ENCODE measurements at regions not wholly inside any gene's neighbourhood (a gene's known extent, or its start where the extent isn't known, plus 50 kb on each side); places are given as distances from the start of the nearest gene placed in this dataset.

- TF ChIP-seq CTCF (IDR thresholded peaks at IDR 0.05; ENCODE audit: low read depth, low read length, missing control alignments): no peak
- no peak for DNase-seq (ENCODE audit: low read depth)
Observed at GRCh38 chr10:10385831-10386230, 631.8 kb upstream of the CELF2 start.

DNA sequence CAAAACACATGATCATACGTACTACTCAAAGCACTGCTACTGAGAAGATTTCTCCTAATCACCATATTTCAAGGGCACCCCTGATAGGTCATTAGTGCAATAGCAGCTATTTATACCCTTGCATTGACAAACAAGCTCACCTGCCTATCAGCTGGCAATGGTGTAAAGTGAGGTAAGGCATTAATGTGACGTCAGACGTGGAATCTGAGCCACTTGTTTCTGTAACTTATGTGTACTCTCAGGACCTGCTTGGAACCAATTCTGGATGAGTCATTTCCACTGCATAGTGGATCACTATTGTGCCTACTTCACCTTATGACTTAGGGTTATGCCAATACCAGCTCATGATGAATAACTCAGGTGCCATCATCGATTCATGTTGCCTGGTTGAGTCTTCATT, 628.5 kb upstream of the CELF2 start:
- no peak for TF ChIP-seq CTCF (IDR thresholded peaks at IDR 0.05; ENCODE audit: low read depth, low read length, missing control alignments)
- H3K4me3 ChIP-seq (ENCODE audit: low read depth, low read length): no peak overlapping the region
- no peak for DNase-seq (ENCODE audit: low read depth)

More at GRCh38 chr10:10385831-10386230, 631.8 kb upstream of the CELF2 start:
- H3K4me3 ChIP-seq (ENCODE audit: low read depth, low read length): no peak overlapping the region

DNA sequence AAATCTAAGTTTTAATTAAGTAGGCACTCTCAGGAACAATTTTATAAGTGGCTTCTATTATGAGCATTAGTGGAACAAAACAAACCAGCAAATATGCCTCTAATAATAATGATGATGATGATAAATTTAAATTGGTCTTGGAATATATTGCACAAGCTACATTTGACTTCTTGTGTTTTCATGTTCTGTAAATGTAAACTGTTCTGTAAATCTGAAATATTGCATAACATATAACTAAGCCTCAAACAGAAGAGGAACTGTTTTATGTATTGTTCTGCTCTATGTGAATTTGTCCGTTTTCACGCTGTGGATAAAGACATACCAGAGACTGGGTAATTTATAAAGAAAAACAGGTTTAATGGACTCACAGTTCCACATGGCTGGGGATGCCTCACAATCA, 625.2 kb upstream of the CELF2 start:
- DNase-seq (ENCODE audit: low read depth): no peak
- TF ChIP-seq CTCF (IDR thresholded peaks at IDR 0.05; ENCODE audit: low read depth, low read length, missing control alignments): no peak
- H3K4me3 ChIP-seq (ENCODE audit: low read depth, low read length): no peak overlapping the region

DNA sequence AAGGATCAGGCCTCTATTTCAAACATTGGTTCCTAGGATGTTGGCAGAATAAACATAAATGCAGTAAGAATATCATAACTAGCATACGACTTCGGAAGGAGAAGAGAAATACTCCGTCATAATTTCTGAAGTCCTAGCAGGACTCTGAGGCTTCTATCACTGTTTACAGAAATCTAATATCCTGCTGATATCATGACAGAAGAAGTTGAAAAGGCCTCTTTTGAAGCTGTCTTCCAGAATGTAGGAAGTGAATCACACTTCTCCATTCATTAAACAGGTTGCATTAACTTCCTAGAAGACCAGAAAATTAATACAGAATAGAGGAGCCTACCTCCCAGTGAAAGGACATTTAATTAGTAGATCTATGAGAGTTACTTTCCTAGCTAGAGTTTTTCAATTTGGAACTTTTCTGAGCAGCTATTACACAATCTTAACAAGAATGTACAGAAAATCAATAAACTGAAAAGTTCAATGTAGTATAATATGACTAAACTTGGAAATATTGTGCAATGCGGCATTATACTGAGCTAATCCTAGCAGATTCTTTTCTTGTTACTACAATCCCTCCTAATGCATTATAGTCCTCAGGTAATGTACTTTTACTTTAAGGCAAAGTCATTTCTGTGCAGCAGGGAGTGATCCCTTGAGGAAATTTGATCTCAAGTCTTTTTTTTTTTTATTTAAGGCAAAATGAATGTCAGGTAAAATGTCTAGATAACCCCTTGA, 622.6 kb upstream of the CELF2 start:
- no peak for TF ChIP-seq CTCF (IDR thresholded peaks at IDR 0.05; ENCODE audit: low read depth, low read length, missing control alignments)
- no peak overlapping the region for H3K4me3 ChIP-seq (ENCODE audit: low read depth, low read length)
- no peak for DNase-seq (ENCODE audit: low read depth)

DNA sequence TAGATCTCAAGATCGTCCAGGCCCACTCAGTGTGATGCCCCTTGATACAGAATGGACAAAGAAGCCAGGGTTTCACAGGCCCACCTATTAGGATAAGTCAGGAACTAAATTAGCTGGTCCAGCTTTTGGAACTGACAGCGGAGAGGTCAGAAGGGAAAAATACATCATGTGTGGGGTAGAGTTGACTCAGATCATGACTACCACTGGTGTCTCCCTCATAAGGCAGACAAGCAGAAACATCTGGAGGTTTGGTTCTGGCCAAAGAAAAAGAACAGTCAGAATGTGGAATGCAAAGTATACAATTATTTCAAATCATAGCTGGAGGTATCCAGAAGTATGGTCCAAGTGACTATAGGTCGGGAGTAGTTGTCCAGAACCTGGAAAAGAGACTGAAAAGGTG, 621.1 kb upstream of the CELF2 start:
- DNase-seq (ENCODE audit: low read depth): no peak
- no peak overlapping the region for H3K4me3 ChIP-seq (ENCODE audit: low read depth, low read length)
- TF ChIP-seq CTCF (IDR thresholded peaks at IDR 0.05; ENCODE audit: low read depth, low read length, missing control alignments): no peak

DNA sequence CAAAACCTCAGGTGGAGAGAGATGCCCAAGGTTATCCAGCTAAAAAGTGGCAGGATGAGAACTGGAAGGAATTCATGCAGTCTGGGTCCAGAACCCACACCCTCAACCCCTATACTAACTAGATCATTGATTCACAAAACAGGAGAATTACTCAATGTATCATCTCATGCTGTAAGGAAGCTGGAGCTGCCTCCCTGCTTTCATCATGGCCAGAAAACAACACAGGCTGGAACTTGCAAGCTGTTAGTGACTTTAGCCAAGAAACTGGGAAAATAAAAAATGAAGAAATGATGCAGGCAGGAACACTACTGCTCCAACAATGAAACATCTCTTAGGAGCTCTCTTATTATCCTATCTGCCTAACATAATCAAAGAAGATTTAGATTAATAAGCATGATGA, 619.8 kb upstream of the CELF2 start:
- no peak for DNase-seq (ENCODE audit: low read depth)
- TF ChIP-seq CTCF (IDR thresholded peaks at IDR 0.05; ENCODE audit: low read depth, low read length, missing control alignments): no peak
- no peak overlapping the region for H3K4me3 ChIP-seq (ENCODE audit: low read depth, low read length)

DNA sequence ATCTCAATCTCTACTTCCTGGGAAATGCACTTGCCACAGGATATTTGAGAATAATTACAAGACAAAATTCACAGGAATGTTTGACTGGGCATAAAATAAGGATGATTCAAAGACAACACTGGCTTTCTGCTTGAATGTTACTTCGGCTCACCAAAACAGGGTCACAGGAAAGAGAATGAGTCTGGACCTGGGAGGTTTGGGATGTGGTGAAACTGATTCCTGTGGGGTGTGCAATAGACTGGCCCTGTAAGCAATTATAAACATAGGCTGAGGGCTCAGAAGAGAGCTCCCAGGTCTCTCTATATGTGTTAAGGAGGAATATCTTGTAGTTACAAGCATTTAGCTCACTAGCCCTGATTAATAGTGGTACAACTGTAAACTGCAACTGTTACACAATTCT, 613.9 kb upstream of the CELF2 start:
- no peak for DNase-seq (ENCODE audit: low read depth)
- H3K4me3 ChIP-seq (ENCODE audit: low read depth, low read length): no peak overlapping the region
- TF ChIP-seq CTCF (IDR thresholded peaks at IDR 0.05; ENCODE audit: low read depth, low read length, missing control alignments): no peak
